Lung microvascular endothelial cell (primary cell): ENCODE measurements at regions not wholly inside any gene's neighbourhood (a gene's known extent, or its start where the extent isn't known, plus 50 kb on each side); places are given as distances from the start of the nearest gene placed in this dataset.
"Not testable (repeated sequence)": the region's sequence is repeated elsewhere in the genome, so short reads cannot be mapped to it uniquely, and the experiment has no call there.

ENCODE experiments used
- DNase-seq, 2 donors: peaks; one replicate each; pipeline versions ENCODE4 v3.0.0 to v3.0.0-alpha.2; 2010; ENCODE audit warnings: low read depth in 2 of 2

GRCh38 chr20:10109641-10110040, 74.9 kb downstream of the ANKEF1 start:
- DNase-seq: no peak

GRCh38 chr20:10110151-10110550, 75.4 kb downstream of the ANKEF1 start:
- DNase-seq: no peak

- peak in 1 of 2 donors; percentile 28 for DNase-seq
Observed at GRCh38 chr20:10111139-10111958, 76.6 kb downstream of the ANKEF1 start.

- no peak for DNase-seq
Observed at GRCh38 chr20:10111959-10112250, 77.1 kb downstream of the ANKEF1 start.

GRCh38 chr20:10113746-10114145, 79.0 kb downstream of the ANKEF1 start:
- no peak for DNase-seq

GRCh38 chr20:10114598-10114997, 79.8 kb downstream of the ANKEF1 start:
- no peak for DNase-seq

- DNase-seq: no peak
Observed at GRCh38 chr20:10115021-10115420, 80.2 kb downstream of the ANKEF1 start.

- no peak for DNase-seq
Observed at GRCh38 chr20:10119336-10119735, 84.5 kb downstream of the ANKEF1 start.

GRCh38 chr20:10124883-10125282, 90.1 kb downstream of the ANKEF1 start:
- DNase-seq: not testable (repeated sequence)

- no peak for DNase-seq
Observed at GRCh38 chr20:10125757-10126156, 91.0 kb downstream of the ANKEF1 start.

- no peak for DNase-seq
Observed at GRCh38 chr20:10129749-10130148, 88.9 kb upstream of the SNAP25 start.

- peak; percentile 24 to 38 for DNase-seq
Observed at GRCh38 chr20:10131732-10132345, 86.8 kb upstream of the SNAP25 start.

- no peak for DNase-seq
Observed at GRCh38 chr20:10132387-10132786, 86.2 kb upstream of the SNAP25 start.

- no peak for DNase-seq
Observed at GRCh38 chr20:10133532-10133931, 85.1 kb upstream of the SNAP25 start.

GRCh38 chr20:10134176-10134575, 84.5 kb upstream of the SNAP25 start:
- DNase-seq: no peak

- no peak for DNase-seq
Observed at GRCh38 chr20:10135438-10135837, 83.2 kb upstream of the SNAP25 start.

GRCh38 chr20:10137032-10137431, 81.6 kb upstream of the SNAP25 start:
- no peak for DNase-seq

GRCh38 chr20:10137533-10137932, 81.1 kb upstream of the SNAP25 start:
- DNase-seq: no peak

- no peak for DNase-seq
Observed at GRCh38 chr20:10157549-10157948, 61.1 kb upstream of the SNAP25 start.

GRCh38 chr20:10167040-10167439, 51.6 kb upstream of the SNAP25 start:
- DNase-seq: no peak

- DNase-seq: no peak
Observed at GRCh38 chr20:10167594-10167993, 51.0 kb upstream of the SNAP25 start.
